ENCODE measurements at regions not wholly inside any gene's neighbourhood (a gene's known extent, or its start where the extent isn't known, plus 50 kb on each side); places are given as distances from the start of the nearest gene placed in this dataset.
A peak's percentile ranks its signal among the peaks of the same experiment; 100 is the strongest.

DNA sequence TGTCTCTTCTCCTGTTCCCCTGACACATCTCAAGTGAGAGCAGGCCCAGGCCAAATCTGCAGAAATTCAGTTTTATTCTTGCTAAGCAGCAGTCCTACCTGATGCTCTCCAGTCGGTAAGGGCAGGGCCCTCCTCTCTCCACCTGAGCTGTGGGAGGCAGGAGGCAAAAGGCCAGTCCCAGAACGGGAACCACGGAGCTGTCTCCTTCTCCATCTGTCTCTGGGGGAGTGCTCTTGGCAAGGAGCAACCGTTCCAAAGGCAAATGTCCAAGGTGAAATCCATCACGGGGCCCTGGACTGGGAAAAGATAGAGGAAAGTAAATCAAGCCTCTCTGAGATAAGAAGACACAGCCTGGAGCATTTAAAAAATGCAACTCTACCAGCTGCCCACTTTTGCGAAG, 65.2 kb upstream of the CDON start:
- peak; percentile 48 to 78 for DNase-seq

DNA sequence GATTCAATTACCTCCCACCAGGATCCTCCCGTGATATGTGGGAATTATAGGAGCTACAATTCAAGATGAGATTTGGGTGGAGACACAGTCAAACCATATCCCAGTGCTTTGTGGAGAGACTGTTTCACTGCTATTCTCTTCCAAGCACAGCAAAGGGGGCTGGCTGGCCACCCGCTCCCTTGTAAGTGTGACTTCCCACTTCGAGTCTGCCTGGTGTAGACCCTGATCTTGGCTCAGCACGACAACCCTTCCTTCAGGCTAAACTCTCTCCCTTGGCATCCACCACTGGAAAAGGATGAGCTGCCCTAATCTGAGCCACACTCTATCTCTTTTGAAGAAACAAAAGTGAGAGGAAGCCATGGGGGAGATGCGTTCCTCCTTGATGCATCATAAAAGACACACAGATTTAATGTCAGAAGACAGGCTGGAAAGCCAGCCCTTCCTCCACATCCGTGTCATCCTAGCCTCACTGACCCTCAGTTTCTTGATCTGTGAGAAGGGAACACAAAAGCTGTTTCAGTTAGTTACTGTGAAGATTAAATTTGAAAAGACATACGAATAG, 64.7 kb upstream of the CDON start:
- DNase-seq: no peak

DNA sequence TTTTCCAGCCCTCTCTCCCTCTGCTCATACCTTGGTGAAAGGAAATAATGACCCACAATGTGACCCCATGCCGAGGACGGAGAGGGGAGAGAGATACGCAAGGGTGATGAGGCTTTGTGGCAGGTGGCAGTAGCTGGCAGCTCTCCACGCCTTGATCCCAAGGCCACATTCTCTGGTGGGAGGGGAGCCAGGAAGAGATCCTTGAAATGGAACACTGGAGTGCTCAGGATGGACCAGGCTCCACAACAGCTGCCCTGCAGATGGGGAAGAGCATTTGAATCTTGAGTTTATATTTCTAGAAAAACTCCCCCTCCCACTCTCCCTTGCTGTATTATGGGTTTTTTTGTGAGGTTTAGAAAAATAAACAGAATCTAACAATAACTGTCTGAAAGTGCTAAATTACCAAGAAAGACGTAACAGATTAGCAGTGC, 61.6 kb upstream of the CDON start:
- peak; percentile 29 to 84 for DNase-seq

DNA sequence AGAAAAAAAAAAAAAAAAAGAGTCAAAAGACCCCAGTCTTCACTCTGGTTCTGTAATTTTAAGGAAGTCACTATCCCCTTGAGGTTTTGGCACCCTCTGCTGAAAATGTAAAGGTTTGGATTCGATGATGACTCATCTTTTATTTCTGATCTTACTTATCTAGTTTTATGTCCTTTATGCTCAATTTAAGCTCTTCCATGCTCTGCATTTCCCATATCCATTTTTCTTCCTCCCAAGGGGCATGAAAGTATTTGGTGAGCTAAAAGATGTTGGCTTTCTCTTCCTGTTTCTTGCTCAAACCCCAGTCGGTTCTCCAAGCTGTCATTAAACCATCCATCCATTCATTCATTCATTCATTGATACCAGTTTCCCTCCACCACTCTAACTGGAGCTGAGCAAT, 61.0 kb upstream of the CDON start:
- peak in 1 of 2 experiments; percentile 51 for DNase-seq

DNA sequence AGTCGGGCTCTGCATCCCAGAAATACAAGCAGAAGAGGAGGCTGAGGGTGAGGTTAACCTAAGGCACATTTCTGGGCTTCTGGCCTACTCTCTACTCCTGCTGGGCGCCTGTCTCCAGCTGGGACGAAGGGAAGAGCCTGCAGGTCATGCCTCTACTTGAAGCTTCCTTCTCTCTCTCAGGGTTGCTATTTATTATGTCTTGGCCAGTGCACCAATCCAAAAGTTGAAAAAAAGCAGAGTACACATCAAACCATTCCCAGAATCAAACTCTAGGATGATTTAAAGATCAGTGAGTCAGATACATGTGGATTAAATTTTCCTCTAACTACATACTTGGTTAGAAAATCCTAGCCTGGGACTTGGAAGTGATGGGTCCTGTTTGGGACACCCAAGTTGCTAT, 60.2 kb upstream of the CDON start:
- peak in 1 of 2 experiments; percentile 42 for DNase-seq

DNA sequence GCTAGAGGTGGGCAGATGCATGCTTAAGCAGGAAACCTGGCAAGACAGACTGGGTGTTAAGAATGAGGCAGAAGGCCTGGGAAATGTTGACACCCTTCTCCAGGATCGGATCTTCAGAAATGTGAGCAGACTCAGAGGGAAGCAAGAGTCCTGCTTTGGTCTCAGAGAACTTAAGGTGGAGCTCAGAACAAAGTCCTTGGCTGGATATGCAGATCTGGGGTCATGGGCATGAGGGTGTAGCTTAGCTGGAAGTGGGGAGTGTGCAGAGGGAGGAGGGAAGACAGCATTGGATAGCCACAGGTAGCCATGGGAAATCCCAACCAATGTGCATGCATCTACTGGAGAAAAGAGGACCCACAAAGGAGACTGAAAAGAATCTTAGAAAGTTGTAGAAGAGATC, 58.6 kb upstream of the CDON start:
- DNase-seq: no peak

DNA sequence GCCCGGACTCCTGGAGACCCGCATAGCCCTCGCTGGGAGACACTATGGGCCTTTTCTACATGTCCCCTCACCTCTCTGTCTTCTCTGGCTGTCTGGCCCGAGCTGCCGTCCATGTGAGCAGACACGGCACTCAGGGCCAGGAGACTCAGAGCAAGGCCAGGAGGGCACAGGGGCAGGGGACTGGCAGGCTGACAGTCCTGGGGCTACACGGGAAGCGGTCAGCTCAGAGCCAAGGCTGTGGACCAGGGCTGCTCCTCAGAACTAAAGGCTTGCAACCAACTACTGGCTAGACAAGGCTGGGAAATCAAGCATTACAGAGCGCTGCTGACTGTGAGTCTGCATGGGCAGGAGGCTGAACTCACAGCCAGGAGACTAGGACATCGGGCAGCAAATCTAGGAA, 56.1 kb upstream of the CDON start:
- no peak for DNase-seq

DNA sequence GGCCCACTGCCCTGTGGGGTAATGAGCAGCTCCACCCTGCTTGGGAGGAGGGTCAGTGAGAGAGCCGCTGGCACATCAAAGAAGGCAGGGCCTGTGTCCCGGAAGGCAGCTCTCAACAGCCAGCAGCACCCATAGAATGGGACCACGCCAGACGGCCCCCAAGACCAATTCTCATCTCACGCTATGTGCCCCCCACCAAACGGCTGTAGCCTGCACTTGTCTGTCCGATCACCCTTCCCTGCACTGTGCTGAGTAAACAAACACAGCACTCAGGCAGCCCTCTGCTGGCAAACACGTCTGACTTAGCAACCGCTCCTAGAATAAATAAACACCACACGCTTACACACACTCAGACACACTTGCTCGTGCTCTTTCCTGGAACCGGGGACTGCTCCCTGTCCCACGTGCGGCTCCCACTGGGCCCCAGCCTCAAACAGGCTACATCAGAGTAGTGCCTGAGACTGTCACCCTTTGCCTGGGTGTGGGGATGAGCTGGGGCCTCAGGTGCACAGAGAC, 53.2 kb upstream of the CDON start:
- DNase-seq: peak; percentile 62 to 82

DNA sequence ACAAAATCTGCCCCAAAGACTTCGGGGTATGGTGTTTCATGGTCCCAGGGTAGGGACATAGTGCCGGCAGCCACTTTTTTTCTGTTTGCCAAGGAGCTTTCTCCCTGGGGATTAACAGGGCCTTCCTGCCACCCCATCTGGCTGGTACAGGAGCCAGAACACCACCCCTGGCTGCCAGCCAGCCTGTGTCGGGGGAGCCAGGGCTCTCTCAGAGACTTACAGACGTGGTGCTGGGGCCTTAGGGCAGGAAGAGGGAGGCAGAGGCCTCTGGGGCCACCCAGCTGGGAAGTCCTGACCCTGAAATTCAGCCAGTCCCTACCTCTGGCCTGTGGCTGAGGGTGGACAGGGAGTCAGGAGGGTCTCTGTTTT, 52.4 kb upstream of the CDON start:
- DNase-seq: peak; percentile 89 to 99

DNA sequence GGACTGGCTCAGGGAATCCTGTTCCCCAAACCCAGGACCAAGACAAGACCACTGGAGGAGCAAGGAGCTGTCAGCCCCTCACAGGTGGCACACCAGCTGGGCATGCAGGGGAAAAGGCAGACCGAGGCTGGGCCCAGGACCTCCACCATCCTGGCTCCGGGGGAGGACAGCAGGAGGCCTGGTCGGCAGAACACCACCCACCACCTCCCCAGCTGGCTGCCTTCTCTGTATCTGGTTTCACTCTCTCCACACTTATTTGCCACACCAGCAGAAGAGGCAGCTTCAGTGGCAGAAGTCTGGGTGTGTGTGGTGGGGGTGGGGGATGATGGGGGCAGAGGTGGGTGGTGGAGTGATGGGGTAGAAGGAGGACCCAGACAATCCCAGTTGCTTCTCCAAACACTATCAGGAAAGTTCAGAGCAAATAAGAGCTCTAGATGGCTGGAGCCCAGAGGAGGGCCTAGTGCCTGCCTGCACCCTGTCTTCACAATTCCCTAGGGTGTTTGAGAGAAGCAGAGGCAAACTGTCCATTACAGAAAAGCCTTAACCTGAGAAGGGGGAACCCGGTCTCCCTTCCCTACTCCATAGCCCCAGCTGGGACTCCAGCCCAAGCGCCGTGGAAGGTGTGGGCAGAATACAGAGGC, 51.9 kb upstream of the CDON start:
- peak; percentile 52 to 71 for DNase-seq

DNA sequence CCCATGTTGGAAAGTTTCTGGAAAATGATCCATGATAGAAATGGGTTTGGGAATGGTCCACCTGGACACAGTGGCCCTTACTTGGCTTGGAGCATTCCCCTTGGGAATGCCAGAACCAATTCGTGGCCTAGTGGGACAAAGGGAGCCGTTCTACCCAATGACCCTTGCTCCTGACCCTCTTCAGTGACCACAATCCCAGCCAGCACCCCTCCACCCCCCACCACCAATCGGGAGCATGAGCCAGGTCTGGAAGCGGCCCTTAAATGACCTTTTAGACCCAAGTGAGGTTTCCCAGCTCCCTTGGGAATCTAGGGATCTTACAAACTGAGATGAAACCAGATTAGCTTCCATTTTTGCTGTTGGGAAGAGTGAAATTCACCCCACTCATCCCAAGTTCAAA, 51.3 kb upstream of the CDON start:
- DNase-seq: peak in 1 of 2 experiments; percentile 52

DNA sequence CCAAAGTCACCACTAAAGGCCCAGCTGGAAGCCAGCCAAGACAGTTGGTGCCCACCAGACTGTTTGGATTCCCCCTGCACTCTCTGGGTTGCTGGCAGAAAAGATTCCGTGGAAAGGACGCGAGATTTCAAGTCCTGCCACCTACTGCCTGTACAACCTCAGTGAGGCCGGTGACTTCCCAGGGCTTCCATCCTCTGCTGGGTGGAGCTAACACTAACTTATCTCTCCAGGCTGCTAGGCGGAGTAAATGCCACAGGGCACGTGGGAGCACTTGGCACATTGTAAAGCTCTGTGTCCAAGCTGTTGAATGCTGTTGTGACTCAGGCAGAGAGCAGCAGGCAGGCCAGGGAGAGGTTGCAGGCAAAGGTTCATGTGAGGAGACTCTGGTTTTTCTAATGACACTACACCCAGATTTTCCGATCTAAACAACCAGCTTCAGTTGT, 50.9 kb upstream of the CDON start:
- peak; percentile 92 to 96 for DNase-seq

DNA sequence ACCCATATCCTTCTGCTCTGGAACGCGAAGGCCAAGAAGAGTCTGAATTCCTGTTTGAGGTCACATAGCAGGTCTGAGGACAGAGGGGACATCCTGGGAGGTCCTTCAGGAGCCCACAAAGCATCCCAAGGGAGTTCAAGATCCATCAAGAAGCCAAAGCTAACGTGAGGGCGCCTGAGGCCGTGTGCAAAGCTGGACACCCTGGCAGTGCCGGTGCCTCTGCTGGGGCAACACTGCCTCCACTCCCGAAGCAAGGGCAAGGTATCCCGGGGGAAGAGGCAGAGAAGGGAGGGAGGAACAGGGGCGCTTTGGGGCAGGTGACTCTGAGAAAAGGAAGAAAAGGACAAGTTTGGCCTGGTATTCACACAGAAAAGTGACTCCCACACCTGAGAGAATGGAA, 50.3 kb upstream of the CDON start:
- peak in 1 of 2 experiments; percentile 42 for DNase-seq

DNA sequence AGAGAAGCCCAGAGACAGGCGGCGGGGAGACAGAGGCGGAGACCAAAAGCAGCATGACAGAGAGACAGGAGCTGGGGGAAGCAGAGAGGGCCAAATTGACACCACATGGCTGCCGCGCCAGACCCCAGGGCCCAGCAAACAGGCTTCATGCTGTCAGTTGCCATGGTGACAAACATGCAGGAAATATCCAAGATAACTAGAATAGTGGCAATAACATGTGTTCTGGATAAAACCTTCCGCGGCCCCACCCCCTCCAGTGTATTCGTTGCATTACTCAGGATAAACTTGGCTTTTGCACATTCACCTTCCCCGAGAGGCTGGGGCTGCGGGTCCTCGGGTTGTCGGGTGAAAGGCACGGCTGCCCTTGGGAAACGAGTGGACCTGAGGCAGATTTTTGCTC, 49.9 kb upstream of the CDON start:
- peak; percentile 55 to 80 for DNase-seq
